ENCODE measurements at regions not wholly inside any gene's neighbourhood (a gene's known extent, or its start where the extent isn't known, plus 50 kb on each side); places are given as distances from the start of the nearest gene placed in this dataset.

DNA sequence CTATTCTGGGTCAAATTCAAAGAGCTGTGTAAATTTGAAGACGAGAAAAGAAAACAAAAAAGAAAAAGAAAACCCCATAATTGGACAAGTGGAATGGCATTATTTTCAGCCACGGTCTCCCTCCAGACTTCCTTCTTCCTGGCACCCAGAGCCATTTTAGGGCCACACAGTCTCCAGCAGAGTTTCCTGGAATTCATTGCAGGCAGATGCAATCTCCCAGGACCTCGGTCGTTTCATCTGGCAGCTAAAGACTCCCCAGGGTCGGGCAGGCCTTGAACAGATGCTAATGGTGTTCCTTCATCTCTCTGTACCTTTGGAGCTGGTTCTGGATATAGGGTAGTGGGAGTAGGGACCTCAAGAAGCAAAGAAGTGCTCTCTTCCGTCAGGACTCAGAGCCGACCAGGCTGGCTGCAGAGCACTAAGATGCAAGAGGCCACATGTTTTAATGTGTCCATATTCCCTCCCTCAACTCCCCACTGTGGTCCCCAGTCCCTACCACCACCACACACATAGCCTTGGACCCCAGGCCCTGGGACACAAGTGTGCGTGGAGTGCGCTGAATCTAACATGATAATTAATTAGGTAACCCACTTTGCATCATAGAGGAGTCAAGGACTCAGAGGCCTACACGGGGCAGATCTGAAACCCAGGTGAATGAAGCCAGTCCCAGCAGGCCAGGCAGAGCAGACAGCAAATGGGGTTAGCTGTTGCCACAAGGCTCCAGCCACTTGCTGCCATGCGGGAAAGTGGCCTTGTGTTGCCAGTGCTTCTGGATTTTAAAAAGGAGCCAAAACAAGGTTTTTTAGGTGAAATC lies 109.3 kb upstream of the ATL2 start:
- POLR2A ChIA-PET: interaction anchor here (3.0 kb wide), 1 partner anchor 11 kb away, joined by 9 read pairs; no protein-coding TSS in a partner anchor
- DNase-seq (ENCODE audit: low spot score) (no peak), ATAC-seq (peak; percentile 64), FAIRE-seq (no peak)
- no peaks in the 10 kb centered on the region for H3K9me3 ChIP-seq (ENCODE audit: low read length)
- intact Hi-C loops (cut with micrococcal nuclease; ENCODE audit: unreplicated experiment) (no loop called here), in situ Hi-C loops (cut with HindIII; ENCODE audit: extremely low pct_ligation_motif_present, low pct_unique_long_range_greater_than_20kb) (no loop called here)
- TF ChIP-seq MEF2D (CRISPR knock-in tag; IDR thresholded peaks at IDR 0.05) (no peak), MXI1 (IDR thresholded peaks at IDR 0.05; ENCODE audit: borderline replicate concordance, low read depth, low read length) (no peak), ZNF672 (CRISPR knock-in tag; IDR thresholded peaks at IDR 0.05) (no peak), ZFYVE20 (CRISPR knock-in tag; IDR thresholded peaks at IDR 0.05; ENCODE audit: borderline replicate concordance, low read depth) (no peak), ETV6 (CRISPR knock-in tag; conservative IDR thresholded peaks at IDR 0.05) (no peak), MLLT10 (CRISPR knock-in tag; IDR thresholded peaks at IDR 0.05) (no peak), HNF4A (CRISPR knock-in tag; IDR thresholded peaks at IDR 0.05) (no peak), TSC22D2 (CRISPR knock-in tag; IDR thresholded peaks at IDR 0.05; ENCODE audit: borderline replicate concordance) (no peak), ZKSCAN1 (IDR thresholded peaks at IDR 0.05; ENCODE audit: low read length) (no peak), SPEN (CRISPR knock-in tag; IDR thresholded peaks at IDR 0.05; ENCODE audit: low read depth) (no peak), MEIS2 (CRISPR knock-in tag; IDR thresholded peaks at IDR 0.05) (no peak), PHF5A (CRISPR knock-in tag; IDR thresholded peaks at IDR 0.05; ENCODE audit: low read depth, unreplicated experiment) (no peak)
- TF ChIP-seq, protein P1, sequence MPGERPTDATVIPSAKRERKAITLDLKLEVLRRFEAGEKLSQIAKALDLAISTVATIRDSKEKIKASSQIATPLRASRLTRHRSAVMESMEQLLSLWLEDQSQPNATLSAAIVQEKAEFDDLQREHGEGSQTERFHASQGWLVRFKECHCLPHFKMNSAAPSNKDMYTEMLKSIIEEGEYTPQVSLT (CRISPR knock-in tag; IDR thresholded peaks at IDR 0.05; ENCODE audit: borderline replicate concordance, low read depth): no peak
- TF ChIP-seq, protein P2, sequence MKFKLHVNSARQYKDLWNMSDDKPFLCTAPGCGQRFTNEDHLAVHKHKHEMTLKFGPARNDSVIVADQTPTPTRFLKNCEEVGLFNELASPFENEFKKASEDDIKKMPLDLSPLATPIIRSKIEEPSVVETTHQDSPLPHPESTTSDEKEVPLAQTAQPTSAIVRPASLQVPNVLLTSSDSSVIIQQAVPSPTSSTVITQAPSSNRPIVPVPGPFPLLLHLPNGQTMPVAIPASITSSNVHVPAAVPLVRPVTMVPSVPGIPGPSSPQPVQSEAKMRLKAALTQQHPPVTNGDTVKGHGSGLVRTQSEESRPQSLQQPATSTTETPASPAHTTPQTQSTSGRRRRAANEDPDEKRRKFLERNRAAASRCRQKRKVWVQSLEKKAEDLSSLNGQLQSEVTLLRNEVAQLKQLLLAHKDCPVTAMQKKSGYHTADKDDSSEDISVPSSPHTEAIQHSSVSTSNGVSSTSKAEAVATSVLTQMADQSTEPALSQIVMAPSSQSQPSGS (CRISPR knock-in tag; IDR thresholded peaks at IDR 0.05): no peak
- TF ChIP-seq, protein P3, sequence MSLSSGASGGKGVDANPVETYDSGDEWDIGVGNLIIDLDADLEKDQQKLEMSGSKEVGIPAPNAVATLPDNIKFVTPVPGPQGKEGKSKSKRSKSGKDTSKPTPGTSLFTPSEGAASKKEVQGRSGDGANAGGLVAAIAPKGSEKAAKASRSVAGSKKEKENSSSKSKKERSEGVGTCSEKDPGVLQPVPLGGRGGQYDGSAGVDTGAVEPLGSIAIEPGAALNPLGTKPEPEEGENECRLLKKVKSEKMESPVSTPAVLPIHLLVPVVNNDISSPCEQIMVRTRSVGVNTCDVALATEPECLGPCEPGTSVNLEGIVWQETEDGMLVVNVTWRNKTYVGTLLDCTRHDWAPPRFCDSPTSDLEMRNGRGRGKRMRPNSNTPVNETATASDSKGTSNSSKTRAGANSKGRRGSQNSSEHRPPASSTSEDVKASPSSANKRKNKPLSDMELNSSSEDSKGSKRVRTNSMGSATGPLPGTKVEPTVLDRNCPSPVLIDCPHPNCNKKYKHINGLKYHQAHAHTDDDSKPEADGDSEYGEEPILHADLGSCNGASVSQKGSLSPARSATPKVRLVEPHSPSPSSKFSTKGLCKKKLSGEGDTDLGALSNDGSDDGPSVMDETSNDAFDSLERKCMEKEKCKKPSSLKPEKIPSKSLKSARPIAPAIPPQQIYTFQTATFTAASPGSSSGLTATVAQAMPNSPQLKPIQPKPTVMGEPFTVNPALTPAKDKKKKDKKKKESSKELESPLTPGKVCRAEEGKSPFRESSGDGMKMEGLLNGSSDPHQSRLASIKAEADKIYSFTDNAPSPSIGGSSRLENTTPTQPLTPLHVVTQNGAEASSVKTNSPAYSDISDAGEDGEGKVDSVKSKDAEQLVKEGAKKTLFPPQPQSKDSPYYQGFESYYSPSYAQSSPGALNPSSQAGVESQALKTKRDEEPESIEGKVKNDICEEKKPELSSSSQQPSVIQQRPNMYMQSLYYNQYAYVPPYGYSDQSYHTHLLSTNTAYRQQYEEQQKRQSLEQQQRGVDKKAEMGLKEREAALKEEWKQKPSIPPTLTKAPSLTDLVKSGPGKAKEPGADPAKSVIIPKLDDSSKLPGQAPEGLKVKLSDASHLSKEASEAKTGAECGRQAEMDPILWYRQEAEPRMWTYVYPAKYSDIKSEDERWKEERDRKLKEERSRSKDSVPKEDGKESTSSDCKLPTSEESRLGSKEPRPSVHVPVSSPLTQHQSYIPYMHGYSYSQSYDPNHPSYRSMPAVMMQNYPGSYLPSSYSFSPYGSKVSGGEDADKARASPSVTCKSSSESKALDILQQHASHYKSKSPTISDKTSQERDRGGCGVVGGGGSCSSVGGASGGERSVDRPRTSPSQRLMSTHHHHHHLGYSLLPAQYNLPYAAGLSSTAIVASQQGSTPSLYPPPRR (CRISPR knock-in tag; IDR thresholded peaks at IDR 0.05; ENCODE audit: borderline replicate concordance): no peak
- no peaks in the 10 kb centered on the region for H3K79me2 ChIP-seq (ENCODE audit: insufficient read depth, low read length)
- no TSS peak for BruUV-seq (replicated peaks)
- CTCF ChIA-PET (ENCODE audit: low intra/inter-chr PET ratio, low total read pairs): no interaction called here
- peaks cover 9 to 28% of the 10 kb centered on the region in 2 experiments; a peak in 4 of 5 replicates for H3K27me3 ChIP-seq (ENCODE audit: control insufficient read depth in 1 of 2, insufficient read depth in 2 of 2, low read length in 2 of 2)
- no peaks in the 10 kb centered on the region for H3K36me3 ChIP-seq (replicated peaks in 1 of 2; ENCODE audit: control insufficient read depth in 1 of 2, insufficient read depth in 2 of 2, low read length in 2 of 2)
- H2AFZ ChIP-seq (ENCODE audit: low read length): no peak overlapping the region
- H4K20me1 ChIP-seq (ENCODE audit: insufficient read depth, low read length): no peaks in the 10 kb centered on the region
- H3K4me2 ChIP-seq (ENCODE audit: low read depth, low read length): no peak overlapping the region
- no peak overlapping the region for H3K27ac ChIP-seq (ENCODE audit: extremely low read length, insufficient read depth, low read length)
- no peak overlapping the region for H3K9ac ChIP-seq (ENCODE audit: insufficient read depth, low read depth, low read length)
- H3K4me3 ChIP-seq (replicated peaks in 1 of 3; ENCODE audit: insufficient read depth in 1 of 3, low read depth in 2 of 3, low read length in 3 of 3): no peak overlapping the region
- 43% methylated on average over 11 of the region's 11 CpGs for WGBS (ENCODE audit: low lambda C conversion rate)
- H3K4me1 ChIP-seq (ENCODE audit: insufficient read depth, low read length): peaks cover 20% of the 10 kb centered on the region
